ENCODE measurements at regions not wholly inside any gene's neighbourhood (a gene's known extent, or its start where the extent isn't known, plus 50 kb on each side); places are given as distances from the start of the nearest gene placed in this dataset.

- TF ChIP-seq, protein P1, sequence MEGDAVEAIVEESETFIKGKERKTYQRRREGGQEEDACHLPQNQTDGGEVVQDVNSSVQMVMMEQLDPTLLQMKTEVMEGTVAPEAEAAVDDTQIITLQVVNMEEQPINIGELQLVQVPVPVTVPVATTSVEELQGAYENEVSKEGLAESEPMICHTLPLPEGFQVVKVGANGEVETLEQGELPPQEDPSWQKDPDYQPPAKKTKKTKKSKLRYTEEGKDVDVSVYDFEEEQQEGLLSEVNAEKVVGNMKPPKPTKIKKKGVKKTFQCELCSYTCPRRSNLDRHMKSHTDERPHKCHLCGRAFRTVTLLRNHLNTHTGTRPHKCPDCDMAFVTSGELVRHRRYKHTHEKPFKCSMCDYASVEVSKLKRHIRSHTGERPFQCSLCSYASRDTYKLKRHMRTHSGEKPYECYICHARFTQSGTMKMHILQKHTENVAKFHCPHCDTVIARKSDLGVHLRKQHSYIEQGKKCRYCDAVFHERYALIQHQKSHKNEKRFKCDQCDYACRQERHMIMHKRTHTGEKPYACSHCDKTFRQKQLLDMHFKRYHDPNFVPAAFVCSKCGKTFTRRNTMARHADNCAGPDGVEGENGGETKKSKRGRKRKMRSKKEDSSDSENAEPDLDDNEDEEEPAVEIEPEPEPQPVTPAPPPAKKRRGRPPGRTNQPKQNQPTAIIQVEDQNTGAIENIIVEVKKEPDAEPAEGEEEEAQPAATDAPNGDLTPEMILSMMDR (IDR thresholded peaks at IDR 0.05): no peak
- TF ChIP-seq POLR2A (IDR thresholded peaks at IDR 0.05; ENCODE audit: low read depth) (no peak), EP300 (IDR thresholded peaks at IDR 0.05) (no peak)
Observed at GRCh38 chr15:77782691-77783090, 150.0 kb upstream of the LINGO1 start.
